SK-N-SH (cell line): ENCODE measurements at regions not wholly inside any gene's neighbourhood (a gene's known extent, or its start where the extent isn't known, plus 50 kb on each side); places are given as distances from the start of the nearest gene placed in this dataset.

Experiments used
- CTCF ChIA-PET: fragments of 300-600, 350-600 bp; formaldehyde crosslinking; extraction: SDS; loops from one replicate; lab custom pipeline; 2021; lab: Yijun Ruan, JAX
- POLR2A ChIA-PET: fragments of 350-600 bp; sonication (Branson Sonifier 250); formaldehyde crosslinking; extraction: SDS; loops from one replicate; lab custom pipeline; 2020; ENCODE audit warnings: antibody characterized with exemption, inconsistent platforms; lab: Yijun Ruan, JAX
- DNase-seq: peaks from one replicate; pipeline ENCODE4 v3.0.0; 2012
- H2AFZ ChIP-seq: fragments of 200-600 bp; sonication (generic); 2 replicates; pipeline ENCODE4 v1.8.1; 2016; ENCODE audit warnings: antibody characterized with exemption, mild to moderate bottlenecking, low read depth
- H3F3A ChIP-seq: fragments of 200-600 bp; sonication (generic); replicated peaks from 2 replicates; pipeline ENCODE3; 2016; ENCODE audit warnings: antibody characterized with exemption, mild to moderate bottlenecking; ENCODE audit not compliant: insufficient read depth
- H3K27ac ChIP-seq, 2 experiments: fragments of 200-500 bp in 1 of 2; fragments of 200-600 bp in 1 of 2; sonication (Bioruptor generic) in 1 of 2; sonication (generic), shearing (Covaris generic) in 1 of 2; 2 replicates each; pipeline versions ENCODE4 v1.5.1 to v1.6.1; 2014 to 2016; ENCODE audit warnings: low read depth in 2 of 2, inconsistent platforms in 1 of 2, low read length in 1 of 2, mild to moderate bottlenecking in 1 of 2, mixed read lengths in 1 of 2
- H3K27me3 ChIP-seq: fragments of 200-600 bp; sonication (generic), shearing (Covaris generic); 2 replicates; pipeline ENCODE4 v1.6.1; 2016; ENCODE audit warnings: mixed run types; ENCODE audit not compliant: insufficient read depth
- H3K36me3 ChIP-seq, 2 experiments: fragments of 200-500 bp in 1 of 2; fragments of 200-600 bp in 1 of 2; sonication (Bioruptor generic) in 1 of 2; sonication (generic) in 1 of 2; replicated peaks in 1 of 2; 2 replicates each; pipeline versions ENCODE3 to v1.5.1; 2014 to 2016; ENCODE audit warnings: low read length in 1 of 2, mild to moderate bottlenecking in 1 of 2; ENCODE audit not compliant: insufficient read depth in 2 of 2, control insufficient read depth in 1 of 2
- H3K4me1 ChIP-seq, 2 experiments: fragments of 200-500 bp in 1 of 2; fragments of 200-600 bp in 1 of 2; sonication (Bioruptor generic) in 1 of 2; sonication (generic), shearing (Covaris generic) in 1 of 2; 2 replicates each; pipeline versions ENCODE4 v1.5.1 to v1.6.1; 2014 to 2016; ENCODE audit warnings: low read depth in 1 of 2, low read length in 1 of 2, mixed run types in 1 of 2; ENCODE audit not compliant: insufficient read depth in 2 of 2, control insufficient read depth in 1 of 2
- H3K4me2 ChIP-seq: fragments of 200-600 bp; sonication (generic), shearing (Covaris generic); 2 replicates; pipeline ENCODE4 v1.6.1; 2017; ENCODE audit warnings: mixed run types
- H3K4me3 ChIP-seq, 2 experiments: fragments of 200-500 bp in 1 of 2; fragments of 200-600 bp in 1 of 2; sonication (Bioruptor generic) in 1 of 2; sonication (generic), shearing (Covaris generic) in 1 of 2; 2 replicates each; pipeline versions ENCODE4 v1.5.1 to v1.8.1; 2014 to 2016; ENCODE audit warnings: low read depth in 2 of 2, inconsistent platforms in 1 of 2, low read length in 1 of 2, mild to moderate bottlenecking in 1 of 2, mixed read lengths in 1 of 2, moderate library complexity in 1 of 2
- H3K79me2 ChIP-seq: fragments of 200-600 bp; sonication (generic); 2 replicates; pipeline ENCODE4 v1.8.1; 2017; ENCODE audit warnings: mild to moderate bottlenecking; ENCODE audit not compliant: insufficient read depth
- H3K9ac ChIP-seq: fragments of 200-600 bp; sonication (generic); 2 replicates; pipeline ENCODE4 v1.6.1; 2017; ENCODE audit warnings: mixed run types
- H3K9me2 ChIP-seq: fragments of 200-600 bp; sonication (generic); 2 replicates; pipeline ENCODE4 v1.6.1; 2017; ENCODE audit warnings: mixed run types
- H3K9me3 ChIP-seq: fragments of 200-600 bp; sonication (generic); 2 replicates; pipeline ENCODE4 v1.6.1; 2017; ENCODE audit warnings: mixed run types, mild to moderate bottlenecking, moderate library complexity
- H4K20me1 ChIP-seq: fragments of 200-600 bp; sonication (generic); 2 replicates; pipeline ENCODE4 v1.6.1; 2017; ENCODE audit warnings: mild to moderate bottlenecking, mixed run types; ENCODE audit not compliant: insufficient read depth
- CHD2 ChIP-seq: fragments of 150-350 bp; IDR thresholded peaks from 2 replicates; pipeline ENCODE4 v1.6.1; 2018; ENCODE audit warnings: low read length; ENCODE audit not compliant: partially characterized antibody
- EP300 ChIP-seq, 2 experiments: IDR thresholded peaks; 2 replicates each; pipeline versions ENCODE4 v1.4.0 to v1.6.1; 2012; ENCODE audit warnings: borderline replicate concordance in 1 of 2, low read depth in 1 of 2, low read length in 1 of 2
- FOXM1 ChIP-seq: IDR thresholded peaks from 2 replicates; pipeline ENCODE4 v1.4.0; 2012; ENCODE audit warnings: low read depth, mild to moderate bottlenecking
- GABPA ChIP-seq: IDR thresholded peaks from 2 replicates; pipeline ENCODE4 v1.4.0; 2012; ENCODE audit warnings: low read depth, mild to moderate bottlenecking
- JUND ChIP-seq: IDR thresholded peaks from 2 replicates; pipeline ENCODE4 v1.4.0; 2012
- NRF1 ChIP-seq: IDR thresholded peaks from 2 replicates; pipeline ENCODE4 v1.6.1; 2012; ENCODE audit warnings: low read depth, mild to moderate bottlenecking, low read length
- PBX3 ChIP-seq: IDR thresholded peaks from 2 replicates; pipeline ENCODE4; 2012
- POLR2AphosphoS5 ChIP-seq: IDR thresholded peaks from 2 replicates; pipeline ENCODE4 v1.6.1; 2012; ENCODE audit warnings: low read depth, low read length
- RAD21 ChIP-seq: IDR thresholded peaks from 2 replicates; pipeline ENCODE4 v1.6.1; 2012; ENCODE audit warnings: mild to moderate bottlenecking, low read length
- REST ChIP-seq: IDR thresholded peaks from 2 replicates; pipeline ENCODE4 v1.6.1; 2012; ENCODE audit warnings: mild to moderate bottlenecking, low read depth, low read length, moderate library complexity
- RFX5 ChIP-seq: IDR thresholded peaks from 2 replicates; pipeline ENCODE4 v1.6.1; 2012; ENCODE audit warnings: mild to moderate bottlenecking, improper control_type of control experiment, low read length
- SIN3A ChIP-seq: IDR thresholded peaks from 2 replicates; pipeline ENCODE4 v1.6.1; 2012; ENCODE audit warnings: low read depth, mild to moderate bottlenecking, low read length, moderate library complexity, borderline replicate concordance
- SMC3 ChIP-seq: IDR thresholded peaks from 2 replicates; pipeline ENCODE4 v1.6.1; 2012; ENCODE audit warnings: low read depth, low read length, improper control_type of control experiment
- TEAD4 ChIP-seq: IDR thresholded peaks from 2 replicates; pipeline ENCODE4 v1.4.0; 2012; ENCODE audit warnings: mild to moderate bottlenecking, borderline replicate concordance; ENCODE audit not compliant: insufficient read depth
- USF2 ChIP-seq: fragments of 150-350 bp; IDR thresholded peaks from 2 replicates; pipeline ENCODE4 v1.6.1; 2017; ENCODE audit warnings: antibody characterized with exemption, low read length, low read depth, borderline replicate concordance
- YY1 ChIP-seq: IDR thresholded peaks from 2 replicates; pipeline ENCODE4 v1.4.0; 2012; ENCODE audit warnings: low read depth, mild to moderate bottlenecking
- WGBS: methylation state at CpG from one replicate; pipeline ENCODE4 v1.1.6; 2017; ENCODE audit warnings: low lambda C conversion rate; 5-methylcytosine and 5-hydroxymethylcytosine counted together
- TF ChIP-seq, protein P1 (sequence below): IDR thresholded peaks from 2 replicates; pipeline ENCODE4 v1.4.0; 2012; ENCODE audit warnings: low read depth, borderline replicate concordance

GRCh38 chr13:47218611-47219010 is 321.8 kb upstream of the HTR2A start:
- Histone ChIP-seq H3K27me3 (no peaks in the 10 kb centered on the region), H3K9me3 (no peaks in the 10 kb centered on the region), H3F3A (peaks cover 20% of the 10 kb centered on the region), H3K36me3 (no peaks in the 10 kb centered on the region), H4K20me1 (no peaks in the 10 kb centered on the region), H3K9me2 (no peaks in the 10 kb centered on the region), H3K4me1 (no peaks in the 10 kb centered on the region; a peak in 1 of 4 replicates), H3K4me3 (no peak overlapping the region), H2AFZ (no peak overlapping the region; the same call in 1 of the 2 replicates), H3K79me2 (no peaks in the 10 kb centered on the region), H3K27ac (no peak overlapping the region), H3K4me2 (no peak overlapping the region), H3K9ac (no peak overlapping the region)
- CTCF ChIA-PET: interaction anchor here (0.8 kb wide), 1 partner anchor 8 kb away, joined by 3 read pairs; no protein-coding TSS in a partner anchor
- POLR2A ChIA-PET: no interaction called here
- TF ChIP-seq FOXM1 (no peak), PBX3 (no peak), POLR2AphosphoS5 (no peak), JUND (no peak), GABPA (no peak), CHD2 (no peak), SIN3A (no peak), REST (no peak), TEAD4 (no peak), YY1 (no peak), NRF1 (no peak), RAD21 (no peak), SMC3 (no peak), USF2 (no peak), EP300 (IDR thresholded peaks at IDR 0.05; ENCODE audit: borderline replicate concordance in 1 of 2, low read depth in 1 of 2, low read length in 1 of 2) (no peak), RFX5 (no peak)
- TF ChIP-seq, protein P1, sequence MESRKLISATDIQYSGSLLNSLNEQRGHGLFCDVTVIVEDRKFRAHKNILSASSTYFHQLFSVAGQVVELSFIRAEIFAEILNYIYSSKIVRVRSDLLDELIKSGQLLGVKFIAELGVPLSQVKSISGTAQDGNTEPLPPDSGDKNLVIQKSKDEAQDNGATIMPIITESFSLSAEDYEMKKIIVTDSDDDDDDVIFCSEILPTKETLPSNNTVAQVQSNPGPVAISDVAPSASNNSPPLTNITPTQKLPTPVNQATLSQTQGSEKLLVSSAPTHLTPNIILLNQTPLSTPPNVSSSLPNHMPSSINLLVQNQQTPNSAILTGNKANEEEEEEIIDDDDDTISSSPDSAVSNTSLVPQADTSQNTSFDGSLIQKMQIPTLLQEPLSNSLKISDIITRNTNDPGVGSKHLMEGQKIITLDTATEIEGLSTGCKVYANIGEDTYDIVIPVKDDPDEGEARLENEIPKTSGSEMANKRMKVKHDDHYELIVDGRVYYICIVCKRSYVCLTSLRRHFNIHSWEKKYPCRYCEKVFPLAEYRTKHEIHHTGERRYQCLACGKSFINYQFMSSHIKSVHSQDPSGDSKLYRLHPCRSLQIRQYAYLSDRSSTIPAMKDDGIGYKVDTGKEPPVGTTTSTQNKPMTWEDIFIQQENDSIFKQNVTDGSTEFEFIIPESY: no peak
- 45% methylated on average over 2 of the region's 2 CpGs for WGBS
- DNase-seq: no peak
